ENCODE measurements at regions not wholly inside any gene's neighbourhood (a gene's known extent, or its start where the extent isn't known, plus 50 kb on each side); places are given as distances from the start of the nearest gene placed in this dataset.

GRCh38 chr14:84655014-84655413 lies 874.9 kb upstream of the FLRT2 start:
- in situ Hi-C loops (cut with HindIII; ENCODE audit: low pct_unique_long_range_greater_than_20kb, low sequenced_read_pairs), result no loop called here
- DNase-seq (ENCODE audit: low read depth, low spot score) (no peak), ATAC-seq (no peak)
- intact Hi-C loops (cut with micrococcal nuclease; ENCODE audit: unreplicated experiment), result no loop called here
- Histone ChIP-seq H3K9me3 (ENCODE audit: control insufficient read depth, insufficient read depth, low read depth, low read length) (no peaks in the 10 kb centered on the region), H3K36me3 (ENCODE audit: control insufficient read depth, insufficient read depth, low read length) (no peaks in the 10 kb centered on the region), H3K4me3 (ENCODE audit: low read depth in 2 of 2, low read length in 2 of 2) (no peak overlapping the region), H3K4me1 (ENCODE audit: control insufficient read depth, insufficient read depth, low read length) (no peaks in the 10 kb centered on the region), H3K27ac (ENCODE audit: low read length) (no peak overlapping the region), H3K27me3 (ENCODE audit: control insufficient read depth, insufficient read depth, low read length) (no peaks in the 10 kb centered on the region)
- POLR2A ChIA-PET, result no interaction called here
- BruUV-seq (replicated peaks), result no TSS peak
- CTCF ChIA-PET, result no interaction called here
- TF ChIP-seq POLR2AphosphoS5 (IDR thresholded peaks at IDR 0.05; ENCODE audit: low read depth, low read length), result no peak
- TF ChIP-seq SIN3A (IDR thresholded peaks at IDR 0.05; ENCODE audit: borderline replicate concordance, insufficient read depth, low read depth, low read length), result no peak
- TF ChIP-seq TCF7L2 (IDR thresholded peaks at IDR 0.05; ENCODE audit: low read depth, low read length), result no peak
- no peak for TF ChIP-seq CTCF (IDR thresholded peaks at IDR 0.05)
- TF ChIP-seq REST (IDR thresholded peaks at IDR 0.05; ENCODE audit: insufficient read depth in 1 of 2, low read depth in 2 of 2, low read length in 1 of 2), result no peak

GRCh38 chr14:84657911-84658310 lies 872.0 kb upstream of the FLRT2 start:
- no peak overlapping the region for H3K27ac ChIP-seq (ENCODE audit: low read length)
- no peaks in the 10 kb centered on the region for H3K27me3 ChIP-seq (ENCODE audit: control insufficient read depth, insufficient read depth, low read length)
- ChIA-PET POLR2A (no interaction called here), CTCF (no interaction called here)
- TF ChIP-seq POLR2AphosphoS5 (IDR thresholded peaks at IDR 0.05; ENCODE audit: low read depth, low read length) (no peak), SIN3A (IDR thresholded peaks at IDR 0.05; ENCODE audit: borderline replicate concordance, insufficient read depth, low read depth, low read length) (no peak), TCF7L2 (IDR thresholded peaks at IDR 0.05; ENCODE audit: low read depth, low read length) (no peak)
- ATAC-seq (no peak), DNase-seq (ENCODE audit: low read depth, low spot score) (no peak)
- in situ Hi-C loops (cut with HindIII; ENCODE audit: low pct_unique_long_range_greater_than_20kb, low sequenced_read_pairs), result no loop called here
- no peak overlapping the region for H3K4me3 ChIP-seq (ENCODE audit: low read depth in 2 of 2, low read length in 2 of 2)
- intact Hi-C loops (cut with micrococcal nuclease; ENCODE audit: unreplicated experiment), result no loop called here
- no TSS peak for BruUV-seq (replicated peaks)
- no peaks in the 10 kb centered on the region for H3K4me1 ChIP-seq (ENCODE audit: control insufficient read depth, insufficient read depth, low read length)
- H3K9me3 ChIP-seq (ENCODE audit: control insufficient read depth, insufficient read depth, low read depth, low read length), result no peaks in the 10 kb centered on the region
- H3K36me3 ChIP-seq (ENCODE audit: control insufficient read depth, insufficient read depth, low read length), result no peaks in the 10 kb centered on the region

- Histone ChIP-seq H3K9me3 (ENCODE audit: control insufficient read depth, insufficient read depth, low read depth, low read length) (no peaks in the 10 kb centered on the region), H3K4me3 (ENCODE audit: low read depth in 2 of 2, low read length in 2 of 2) (no peak overlapping the region), H3K27me3 (ENCODE audit: control insufficient read depth, insufficient read depth, low read length) (no peaks in the 10 kb centered on the region), H3K36me3 (ENCODE audit: control insufficient read depth, insufficient read depth, low read length) (no peaks in the 10 kb centered on the region), H3K4me1 (ENCODE audit: control insufficient read depth, insufficient read depth, low read length) (no peaks in the 10 kb centered on the region), H3K27ac (ENCODE audit: low read length) (no peak overlapping the region)
- intact Hi-C loops (cut with micrococcal nuclease; ENCODE audit: unreplicated experiment), result no loop called here
- ChIA-PET CTCF (no interaction called here), POLR2A (no interaction called here)
- BruUV-seq (replicated peaks), result no TSS peak
- ATAC-seq, result no peak
- DNase-seq (ENCODE audit: low read depth, low spot score), result no peak
- TF ChIP-seq TCF7L2 (IDR thresholded peaks at IDR 0.05; ENCODE audit: low read depth, low read length), result no peak
- no peak for TF ChIP-seq SIN3A (IDR thresholded peaks at IDR 0.05; ENCODE audit: borderline replicate concordance, insufficient read depth, low read depth, low read length)
- TF ChIP-seq POLR2AphosphoS5 (IDR thresholded peaks at IDR 0.05; ENCODE audit: low read depth, low read length), result no peak
- no peak for TF ChIP-seq CTCF (IDR thresholded peaks at IDR 0.05)
- TF ChIP-seq REST (IDR thresholded peaks at IDR 0.05; ENCODE audit: insufficient read depth in 1 of 2, low read depth in 2 of 2, low read length in 1 of 2), result no peak
- in situ Hi-C loops (cut with HindIII; ENCODE audit: low pct_unique_long_range_greater_than_20kb, low sequenced_read_pairs), result no loop called here
Measured at GRCh38 chr14:84670796-84671195, 859.1 kb upstream of the FLRT2 start.
